K562 (cell line): ENCODE measurements at regions not wholly inside any gene's neighbourhood (a gene's known extent, or its start where the extent isn't known, plus 50 kb on each side); places are given as distances from the start of the nearest gene placed in this dataset.

Experiments used
- ATAC-seq: fragments of 200-7000 bp; cut with Tn5 transposase; 3 replicates; pipeline ENCODE4 v1.9.1; 2020; ENCODE audit warnings: moderate library complexity
- BruUV-seq: library from RNA; stranded (reverse); fragments of 400-500 nt; replicated peaks from 2 replicates; lab custom pipeline; 2021; lab: Mats Ljungman, UMichigan
- CTCF ChIA-PET: fragments of 300-600 bp; formaldehyde crosslinking; extraction: SDS; loops from one replicate; lab custom pipeline; 2021; ENCODE audit warnings: low intra/inter-chr PET ratio; lab: Yijun Ruan, JAX
- POLR2A ChIA-PET: fragments of 300-600, 350-650 bp; sonication (Branson Sonifier 250); formaldehyde crosslinking; extraction: SDS; loops from one replicate; lab custom pipeline; 2021; ENCODE audit warnings: antibody characterized with exemption, inconsistent platforms; lab: Yijun Ruan, JAX
- DNase-seq, 4 experiments: peaks; one replicate each; pipeline versions ENCODE4 v3.0.0 to v3.0.0-alpha.2; 2011 to 2018; ENCODE audit warnings: low spot score in 3 of 4, mixed read lengths in 3 of 4; ENCODE audit errors: extremely low read depth in 1 of 4
- FAIRE-seq: peaks from 2 replicates; lab custom pipeline; 2011; peaks lifted over from hg19 to GRCh38; lab: Jason Lieb, UNC
- H2AFZ ChIP-seq: 2 replicates; pipeline ENCODE4 v1.6.0; 2011; ENCODE audit warnings: low read depth, low read length, control low read depth, inconsistent platforms
- H3K27ac ChIP-seq: fragments of 200-600 bp; 3 replicates; pipeline ENCODE4 v1.8.0; 2011; ENCODE audit warnings: low read depth, mild to moderate bottlenecking, control low read depth, inconsistent platforms, low read length, moderate library complexity, mixed read lengths; ENCODE audit errors: extremely low read depth
- H3K27me3 ChIP-seq, 2 experiments: fragments of 300-600 bp in 1 of 2; 2 replicates in 1 of 2; 3 replicates in 1 of 2; pipeline versions ENCODE4 v1.6.0 to v1.8.0; 2011; ENCODE audit warnings: inconsistent platforms in 2 of 2, low read length in 2 of 2, mild to moderate bottlenecking in 1 of 2, mixed read lengths in 1 of 2, moderate library complexity in 1 of 2; ENCODE audit not compliant: control insufficient read depth in 2 of 2, insufficient read depth in 2 of 2
- H3K36me3 ChIP-seq: fragments of 300-600 bp; 3 replicates; pipeline ENCODE4 v1.8.0; 2011; ENCODE audit warnings: mild to moderate bottlenecking, low read length, inconsistent platforms; ENCODE audit not compliant: control insufficient read depth, insufficient read depth
- H3K4me1 ChIP-seq, 2 experiments: fragments of 200-600 bp in 1 of 2; replicated peaks in 1 of 2; 2 replicates in 1 of 2; 3 replicates in 1 of 2; pipeline versions ENCODE4 v1.5.1 to v1.8.0; 2011; ENCODE audit warnings: inconsistent platforms in 2 of 2, low read length in 2 of 2, mild to moderate bottlenecking in 1 of 2, mixed read lengths in 1 of 2, moderate library complexity in 1 of 2; ENCODE audit not compliant: control insufficient read depth in 2 of 2, insufficient read depth in 2 of 2
- H3K4me2 ChIP-seq: 2 replicates; pipeline ENCODE4 v1.6.1; 2011; ENCODE audit warnings: low read length, control low read depth, inconsistent platforms, mixed read lengths; ENCODE audit not compliant: insufficient read depth
- H3K4me3 ChIP-seq: fragments of 200-600 bp; sonication (generic), shearing (Covaris generic); 2 replicates; pipeline ENCODE4 v1.5.1; 2016; ENCODE audit warnings: control low read depth, inconsistent platforms
- H3K79me2 ChIP-seq: fragments of 200-600 bp; 3 replicates; pipeline ENCODE4 v1.8.0; 2011; ENCODE audit warnings: low read length, inconsistent platforms; ENCODE audit not compliant: control insufficient read depth, insufficient read depth
- H3K9ac ChIP-seq, 2 experiments: 2 replicates each; pipeline versions ENCODE4 v1.6.0 to v1.6.1; 2011; ENCODE audit warnings: low read depth in 2 of 2, low read length in 2 of 2, control low read depth in 1 of 2, inconsistent platforms in 1 of 2, mild to moderate bottlenecking in 1 of 2, mixed read lengths in 1 of 2; ENCODE audit not compliant: insufficient read depth in 1 of 2
- H3K9me1 ChIP-seq: one replicate; pipeline ENCODE4 v1.6.0; 2011; ENCODE audit warnings: inconsistent platforms, mild to moderate bottlenecking, low read length, moderate library complexity; ENCODE audit not compliant: control insufficient read depth, insufficient read depth
- H3K9me3 ChIP-seq: replicated peaks from 2 replicates; pipeline ENCODE4 v1.5.1; 2011; ENCODE audit warnings: low read depth, low read length, inconsistent platforms; ENCODE audit not compliant: control insufficient read depth, insufficient read depth
- H4K20me1 ChIP-seq: replicated peaks from 2 replicates; pipeline ENCODE4 v1.6.1; 2011; ENCODE audit warnings: low read length, inconsistent platforms, mixed read lengths; ENCODE audit not compliant: control insufficient read depth, insufficient read depth
- NFE2 ChIP-seq: IDR thresholded peaks from 2 replicates; pipeline ENCODE4 v1.6.1; 2014; ENCODE audit warnings: antibody characterized with exemption, low read depth
- NR2C1 ChIP-seq, 2 experiments: fragments of 450-650 bp; IDR thresholded peaks; 2 replicates each; pipeline ENCODE4 v1.6.1; 2017; ENCODE audit warnings: mild to moderate bottlenecking in 2 of 2, antibody characterized with exemption in 1 of 2, inconsistent platforms in 1 of 2, missing compliant biosample characterization in 1 of 2, missing genetic modification characterization in 1 of 2
- PTRF ChIP-seq: fragments of 450-650 bp; IDR thresholded peaks from 2 replicates; pipeline ENCODE4 v1.6.1; 2016; ENCODE audit warnings: mild to moderate bottlenecking, missing genetic modification characterization, missing compliant biosample characterization
- ZNF75A ChIP-seq: fragments of 450-650 bp; formaldehyde crosslinking; IDR thresholded peaks from 2 replicates; pipeline ENCODE4 v1.4.0; 2020; ENCODE audit warnings: mild to moderate bottlenecking
- WGBS: fragments of 100-300 bp; shearing (Covaris generic); methylation state at CpG from one replicate; pipeline ENCODE4 v1.1.6; 2016; ENCODE audit warnings: low coverage, mixed read lengths; ENCODE audit not compliant: insufficient coverage; ENCODE audit errors: missing lambda C conversion rate; 5-methylcytosine and 5-hydroxymethylcytosine counted together
- in situ Hi-C: fragments of 300-500 bp; cut with MboI; formaldehyde crosslinking; loops from 4 replicates; pipeline ENCODE4 v1.15.0; 2018; ENCODE audit warnings: inconsistent platforms, mixed read lengths
- intact Hi-C: fragments of 100-400 bp; cut with micrococcal nuclease; formaldehyde crosslinking; loops from 2 replicates; pipeline ENCODE4 v1.14.2; 2022
- TF ChIP-seq, protein P1 (sequence below), 2 experiments: fragments of 150-350 bp in 1 of 2; IDR thresholded peaks; 2 replicates each; pipeline ENCODE4 v1.6.1; 2012 to 2016; ENCODE audit warnings: low read depth in 2 of 2, low read length in 2 of 2, mild to moderate bottlenecking in 1 of 2, moderate library complexity in 1 of 2

DNA sequence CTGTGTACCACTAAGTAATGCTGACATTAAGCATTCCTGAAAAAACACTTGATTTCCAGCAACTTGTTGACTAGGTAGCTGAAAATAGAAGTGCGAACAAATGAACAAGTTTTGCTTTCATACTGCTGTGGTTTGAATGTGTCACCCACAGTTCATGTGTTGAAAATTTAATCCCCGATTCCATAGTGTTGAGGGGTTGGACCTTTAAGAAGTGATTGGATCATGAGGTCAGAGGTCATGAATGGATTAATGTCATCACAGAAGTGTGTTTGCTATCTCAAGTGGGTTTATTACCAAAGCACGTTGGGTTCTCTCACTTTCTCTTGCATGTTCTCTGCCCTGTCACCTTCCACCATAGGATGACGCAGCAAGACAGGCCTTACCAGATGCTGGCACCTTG, 568.5 kb downstream of the UTRN start:
- ATAC-seq (no peak), DNase-seq (no peak), FAIRE-seq (no peak)
- Histone ChIP-seq H3K9me1 (no peaks in the 10 kb centered on the region), H3K27ac (no peak overlapping the region), H3K4me2 (no peak overlapping the region), H3K4me3 (no peak overlapping the region), H3K9me3 (no peaks in the 10 kb centered on the region), H3K27me3 (no peaks in the 10 kb centered on the region), H2AFZ (no peak overlapping the region), H3K36me3 (no peaks in the 10 kb centered on the region), H3K79me2 (no peaks in the 10 kb centered on the region), H3K4me1 (no peaks in the 10 kb centered on the region; a peak in 1 of 5 replicates)
- intact Hi-C loops, result no loop called here
- ChIA-PET CTCF (no interaction called here), POLR2A (no interaction called here)
- WGBS, result 26% methylated on average over 4 of the region's 4 CpGs
- no TSS peak for BruUV-seq
- TF ChIP-seq ZNF75A (CRISPR knock-in tag), result no peak
- TF ChIP-seq, protein P1, sequence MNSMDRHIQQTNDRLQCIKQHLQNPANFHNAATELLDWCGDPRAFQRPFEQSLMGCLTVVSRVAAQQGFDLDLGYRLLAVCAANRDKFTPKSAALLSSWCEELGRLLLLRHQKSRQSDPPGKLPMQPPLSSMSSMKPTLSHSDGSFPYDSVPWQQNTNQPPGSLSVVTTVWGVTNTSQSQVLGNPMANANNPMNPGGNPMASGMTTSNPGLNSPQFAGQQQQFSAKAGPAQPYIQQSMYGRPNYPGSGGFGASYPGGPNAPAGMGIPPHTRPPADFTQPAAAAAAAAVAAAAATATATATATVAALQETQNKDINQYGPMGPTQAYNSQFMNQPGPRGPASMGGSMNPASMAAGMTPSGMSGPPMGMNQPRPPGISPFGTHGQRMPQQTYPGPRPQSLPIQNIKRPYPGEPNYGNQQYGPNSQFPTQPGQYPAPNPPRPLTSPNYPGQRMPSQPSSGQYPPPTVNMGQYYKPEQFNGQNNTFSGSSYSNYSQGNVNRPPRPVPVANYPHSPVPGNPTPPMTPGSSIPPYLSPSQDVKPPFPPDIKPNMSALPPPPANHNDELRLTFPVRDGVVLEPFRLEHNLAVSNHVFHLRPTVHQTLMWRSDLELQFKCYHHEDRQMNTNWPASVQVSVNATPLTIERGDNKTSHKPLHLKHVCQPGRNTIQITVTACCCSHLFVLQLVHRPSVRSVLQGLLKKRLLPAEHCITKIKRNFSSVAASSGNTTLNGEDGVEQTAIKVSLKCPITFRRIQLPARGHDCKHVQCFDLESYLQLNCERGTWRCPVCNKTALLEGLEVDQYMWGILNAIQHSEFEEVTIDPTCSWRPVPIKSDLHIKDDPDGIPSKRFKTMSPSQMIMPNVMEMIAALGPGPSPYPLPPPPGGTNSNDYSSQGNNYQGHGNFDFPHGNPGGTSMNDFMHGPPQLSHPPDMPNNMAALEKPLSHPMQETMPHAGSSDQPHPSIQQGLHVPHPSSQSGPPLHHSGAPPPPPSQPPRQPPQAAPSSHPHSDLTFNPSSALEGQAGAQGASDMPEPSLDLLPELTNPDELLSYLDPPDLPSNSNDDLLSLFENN (IDR thresholded peaks at IDR 0.05; ENCODE audit: low read depth in 2 of 2, low read length in 2 of 2), result no peak
- peak; percentile 19; the same call in 1 of the 2 replicates for TF ChIP-seq NFE2
- no peak; the same call in 1 of the 2 replicates for TF ChIP-seq NR2C1 (IDR thresholded peaks at IDR 0.05)
- TF ChIP-seq NR2C1 (tag; IDR thresholded peaks at IDR 0.05), result peak; percentile 62; the same call in 1 of the 2 replicates
- no peak for TF ChIP-seq PTRF (tag)
- TF ChIP-seq, all 486 proteins: peak for 2
- Histone ChIP-seq H4K20me1 (no peaks in the 10 kb centered on the region), H3K9ac (no peak overlapping the region)
- in situ Hi-C loops, result no loop called here
